IMR-90 (cell line): ENCODE measurements at regions not wholly inside any gene's neighbourhood (a gene's known extent, or its start where the extent isn't known, plus 50 kb on each side); places are given as distances from the start of the nearest gene placed in this dataset.

ENCODE experiments used
- ATAC-seq: fragments of 200-7000 bp; cut with Tn5 transposase; 2 replicates; pipeline ENCODE4 v1.9.1; 2020; ENCODE audit warnings: low read depth, mild to moderate bottlenecking, moderate library complexity
- BruUV-seq: library from RNA; stranded (reverse); fragments of 400-500 nt; replicated peaks from 2 replicates; lab custom pipeline; 2021; lab: Mats Ljungman, UMichigan
- CTCF ChIA-PET: fragments of 300-600 bp; formaldehyde crosslinking; extraction: SDS; loops from one replicate; lab custom pipeline; 2021; ENCODE audit warnings: antibody characterized with exemption; lab: Yijun Ruan, JAX
- POLR2A ChIA-PET: fragments of 300-600 bp; sonication (Branson Sonifier 250); formaldehyde crosslinking; loops from one replicate; lab custom pipeline; 2022; ENCODE audit warnings: antibody characterized with exemption; ENCODE audit not compliant: unreplicated experiment; lab: Charles Lee
- DNase-seq: peaks from one replicate; pipeline ENCODE4 v3.0.0; 2013
- H2AFZ ChIP-seq: replicated peaks from 2 replicates; pipeline ENCODE3; 2013; ENCODE audit warnings: low read length, mild to moderate bottlenecking; ENCODE audit not compliant: poor library complexity
- H2AK5ac ChIP-seq: 2 replicates; pipeline ENCODE4 v1.6.1; 2013; ENCODE audit warnings: low read depth, low read length, inconsistent platforms
- H2AK9ac ChIP-seq: replicated peaks from 2 replicates; pipeline ENCODE3; 2013; ENCODE audit warnings: mild to moderate bottlenecking, low read depth, low read length, moderate library complexity; ENCODE audit not compliant: poor library complexity
- H2BK120ac ChIP-seq: 2 replicates; pipeline ENCODE4 v1.6.1; 2013; ENCODE audit warnings: low read depth, low read length, inconsistent platforms
- H2BK15ac ChIP-seq: 3 replicates; pipeline ENCODE4 v1.6.1; 2013; ENCODE audit warnings: low read depth, low read length, inconsistent platforms
- H2BK20ac ChIP-seq: 2 replicates; pipeline ENCODE4 v1.6.1; 2013; ENCODE audit warnings: low read depth, mild to moderate bottlenecking, inconsistent platforms, low read length, moderate library complexity
- H2BK5ac ChIP-seq: 2 replicates; pipeline ENCODE4 v1.6.1; 2013; ENCODE audit warnings: mild to moderate bottlenecking, low read depth, low read length, inconsistent platforms; ENCODE audit not compliant: poor library complexity, severe bottlenecking
- H3K14ac ChIP-seq: replicated peaks from 2 replicates; pipeline ENCODE4 v1.6.1; 2013; ENCODE audit warnings: low read depth, low read length, inconsistent platforms
- H3K18ac ChIP-seq: 2 replicates; pipeline ENCODE4 v1.6.1; 2013; ENCODE audit warnings: low read depth, low read length, control low read depth
- H3K23ac ChIP-seq: 2 replicates; pipeline ENCODE4 v1.6.1; 2013; ENCODE audit warnings: low read depth, low read length, inconsistent platforms
- H3K27ac ChIP-seq: 2 replicates; pipeline ENCODE4 v1.5.1; 2013; ENCODE audit warnings: mild to moderate bottlenecking, control low read depth, low read length; ENCODE audit not compliant: insufficient read depth
- H3K27me3 ChIP-seq: 2 replicates; pipeline ENCODE4 v1.6.1; 2013; ENCODE audit warnings: low read length; ENCODE audit not compliant: control insufficient read depth, insufficient read depth
- H3K36me3 ChIP-seq: 2 replicates; pipeline ENCODE4 v1.6.1; 2013; ENCODE audit warnings: low read length, mixed read lengths; ENCODE audit not compliant: control insufficient read depth, insufficient read depth
- H3K4ac ChIP-seq: 2 replicates; pipeline ENCODE4 v1.6.1; 2013; ENCODE audit warnings: low read depth, low read length, inconsistent platforms
- H3K4me1 ChIP-seq: 2 replicates; pipeline ENCODE4 v1.6.1; 2013; ENCODE audit warnings: low read length, mixed read lengths; ENCODE audit not compliant: control insufficient read depth, insufficient read depth
- H3K4me2 ChIP-seq: 2 replicates; pipeline ENCODE4 v1.6.1; 2013; ENCODE audit warnings: low read depth, mild to moderate bottlenecking, control low read depth, low read length, moderate library complexity
- H3K4me3 ChIP-seq: 2 replicates; pipeline ENCODE4 v1.5.1; 2013; ENCODE audit warnings: low read depth, mild to moderate bottlenecking, control low read depth, low read length, moderate library complexity; ENCODE audit not compliant: insufficient read depth
- H3K56ac ChIP-seq: 2 replicates; pipeline ENCODE4 v1.6.1; 2013; ENCODE audit warnings: low read length, inconsistent platforms; ENCODE audit not compliant: insufficient read depth; ENCODE audit errors: extremely low read depth
- H3K79me1 ChIP-seq, 2 experiments: 2 replicates each; pipeline ENCODE4 v1.6.1; 2013; ENCODE audit warnings: low read length in 2 of 2, inconsistent platforms in 1 of 2, low read depth in 1 of 2
- H3K9ac ChIP-seq: 2 replicates; pipeline ENCODE4 v1.6.1; 2013; ENCODE audit warnings: low read depth, low read length, control low read depth
- H3K9me1 ChIP-seq: 2 replicates; pipeline ENCODE4 v1.6.1; 2013; ENCODE audit warnings: low read length, inconsistent platforms; ENCODE audit not compliant: insufficient read depth
- H3K9me3 ChIP-seq: 2 replicates; pipeline ENCODE4 v1.6.1; 2013; ENCODE audit warnings: low read length; ENCODE audit not compliant: control insufficient read depth, insufficient read depth
- H4K20me1 ChIP-seq: 2 replicates; pipeline ENCODE4 v1.6.1; 2013; ENCODE audit warnings: low read length, inconsistent platforms; ENCODE audit not compliant: insufficient read depth
- H4K5ac ChIP-seq: 2 replicates; pipeline ENCODE4 v1.6.1; 2013; ENCODE audit warnings: mild to moderate bottlenecking, low read depth, low read length, control low read depth
- H4K8ac ChIP-seq, 2 experiments: 2 replicates each; pipeline ENCODE4 v1.6.1; 2013; ENCODE audit warnings: low read depth in 2 of 2, low read length in 2 of 2, control low read depth in 1 of 2, inconsistent platforms in 1 of 2
- H4K91ac ChIP-seq: 2 replicates; pipeline ENCODE4 v1.6.1; 2013; ENCODE audit warnings: low read depth, low read length, inconsistent platforms; ENCODE audit not compliant: insufficient read depth
- CHD1 ChIP-seq: IDR thresholded peaks from 2 replicates; pipeline ENCODE4 v1.6.1; 2012; ENCODE audit warnings: low read depth, low read length, improper control_type of control experiment
- CTCF ChIP-seq: conservative IDR thresholded peaks from 2 replicates; pipeline ENCODE4 v1.5.1; 2012; ENCODE audit warnings: mild to moderate bottlenecking, low read depth, low read length, improper control_type of control experiment
- MAFK ChIP-seq: IDR thresholded peaks from 2 replicates; pipeline ENCODE4 v1.6.1; 2012; ENCODE audit warnings: low read depth, low read length, improper control_type of control experiment
- MXI1 ChIP-seq: IDR thresholded peaks from 2 replicates; pipeline ENCODE4 v1.6.1; 2012; ENCODE audit warnings: low read depth, mild to moderate bottlenecking, low read length, moderate library complexity, borderline replicate concordance
- POLR2A ChIP-seq: IDR thresholded peaks from 2 replicates; pipeline ENCODE4 v1.6.1; 2012; ENCODE audit warnings: mild to moderate bottlenecking, low read depth, low read length
- RAD21 ChIP-seq: IDR thresholded peaks from 2 replicates; pipeline ENCODE4 v1.6.1; 2012; ENCODE audit warnings: low read length, improper control_type of control experiment
- SMC3 ChIP-seq: fragments of 150-350 bp; IDR thresholded peaks from 2 replicates; pipeline ENCODE4 v1.6.1; 2016; ENCODE audit warnings: low read depth, mild to moderate bottlenecking, antibody characterized with exemption, low read length, moderate library complexity
- WGBS, 2 experiments: methylation state at CpG; one replicate each; pipeline versions ENCODE4 v1.1.5 to v1.1.7; 2013; ENCODE audit warnings: missing lambda C conversion rate in 2 of 2; ENCODE audit not compliant: insufficient read length in 1 of 2; ENCODE audit errors: extremely low coverage in 2 of 2; 5-methylcytosine and 5-hydroxymethylcytosine counted together
- dilution Hi-C: fragments of 300-500 bp; cut with HindIII; formaldehyde crosslinking; loops from one replicate; pipeline ENCODE4 v1.14.3; 2018; ENCODE audit warnings: low sequenced_read_pairs; ENCODE audit not compliant: unreplicated experiment
- in situ Hi-C: fragments of 300-500 bp; cut with MboI; formaldehyde crosslinking; loops from 3 replicates; pipeline ENCODE4 v1.14.3; 2019; ENCODE audit warnings: low sequenced_read_pairs, inconsistent platforms, mixed read lengths
- intact Hi-C: fragments of 100-400 bp; cut with micrococcal nuclease; formaldehyde crosslinking; loops from 2 replicates; pipeline ENCODE4 v1.10.0; 2022

GRCh38 chr2:129366263-129366662, 613.2 kb upstream of the RAB6C start:
- no peak overlapping the region for H4K91ac ChIP-seq
- H2BK20ac ChIP-seq, result no peak overlapping the region
- no peak for ATAC-seq
- no peak overlapping the region for H2AK5ac ChIP-seq
- TF ChIP-seq SMC3 (no peak), CTCF (no peak), CHD1 (no peak), RAD21 (no peak), MAFK (no peak), MXI1 (no peak), POLR2A (no peak)
- H3K18ac ChIP-seq, result no peak overlapping the region
- H3K23ac ChIP-seq, result no peak overlapping the region
- H3K14ac ChIP-seq, result no peak overlapping the region
- DNase-seq, result no peak
- no CpG with 5 or more reads among the region's 7 CpGs for WGBS, 2 experiments
- no peaks in the 10 kb centered on the region for H4K20me1 ChIP-seq
- H3K9me3 ChIP-seq, result peaks cover 31% of the 10 kb centered on the region
- dilution Hi-C loops (no loop called here), in situ Hi-C loops (no loop called here), intact Hi-C loops (no loop called here)
- H2AFZ ChIP-seq, result no peak overlapping the region
- H4K8ac ChIP-seq, result no peak overlapping the region
- no peak overlapping the region for H2BK120ac ChIP-seq
- H3K4ac ChIP-seq, result no peak overlapping the region
- ChIA-PET CTCF (no interaction called here), POLR2A (no interaction called here)
- H3K36me3 ChIP-seq, result no peaks in the 10 kb centered on the region
- H3K4me3 ChIP-seq, result no peak overlapping the region
- no peak overlapping the region for H2AK9ac ChIP-seq
- BruUV-seq, result no TSS peak
- no peak overlapping the region for H3K4me2 ChIP-seq
- H3K27ac ChIP-seq, result no peak overlapping the region
- H2BK15ac ChIP-seq, result no peak overlapping the region
- H3K4me1 ChIP-seq, result no peaks in the 10 kb centered on the region
- no peak overlapping the region for H3K56ac ChIP-seq
- no peaks in the 10 kb centered on the region for H3K9me1 ChIP-seq
- no peak overlapping the region for H3K9ac ChIP-seq
- no peak overlapping the region for H4K5ac ChIP-seq
- H3K27me3 ChIP-seq, result no peaks in the 10 kb centered on the region
- H3K79me1 ChIP-seq, result no peaks in the 10 kb centered on the region
- no peak overlapping the region for H2BK5ac ChIP-seq
